Keratinocyte (primary cell): ENCODE measurements at regions not wholly inside any gene's neighbourhood (a gene's known extent, or its start where the extent isn't known, plus 50 kb on each side); places are given as distances from the start of the nearest gene placed in this dataset.

Source experiments
- DNase-seq: peaks from one replicate; pipeline ENCODE4 v3.0.0-alpha.2; 2011; ENCODE audit warnings: low read depth, missing footprints, low spot score
- FAIRE-seq: peaks from 2 replicates; lab custom pipeline; 2011; peaks lifted over from hg19 to GRCh38; lab: Jason Lieb, UNC
- H2AFZ ChIP-seq: 2 replicates; pipeline ENCODE4 v1.6.0; 2012; ENCODE audit warnings: low read length, control low read depth, inconsistent platforms; ENCODE audit not compliant: control insufficient read depth
- H3K27ac ChIP-seq: 2 replicates; pipeline ENCODE4 v1.5.1; 2011; ENCODE audit warnings: low read length; ENCODE audit not compliant: control insufficient read depth, insufficient read depth
- H3K27me3 ChIP-seq: 3 replicates; pipeline ENCODE4 v1.6.0; 2011; ENCODE audit warnings: low read length; ENCODE audit not compliant: control insufficient read depth, insufficient read depth; ENCODE audit errors: extremely low read depth
- H3K36me3 ChIP-seq, 2 experiments: 2 replicates in 1 of 2; 3 replicates in 1 of 2; pipeline ENCODE4 v1.5.1; 2011; ENCODE audit warnings: low read length in 2 of 2, mild to moderate bottlenecking in 1 of 2; ENCODE audit not compliant: control insufficient read depth in 2 of 2, insufficient read depth in 2 of 2; ENCODE audit errors: extremely low read depth in 1 of 2
- H3K4me1 ChIP-seq: 3 replicates; pipeline ENCODE4 v1.5.1; 2011; ENCODE audit warnings: low read length; ENCODE audit not compliant: control insufficient read depth, insufficient read depth; ENCODE audit errors: extremely low read depth
- H3K4me2 ChIP-seq: 3 replicates; pipeline ENCODE4 v1.6.0; 2011; ENCODE audit warnings: low read depth, low read length; ENCODE audit not compliant: control insufficient read depth, insufficient read depth; ENCODE audit errors: extremely low read depth
- H3K4me3 ChIP-seq, 3 experiments: fragments of 200-600 bp in 1 of 3; sonication (generic) in 1 of 3; 2 replicates in 2 of 3; 3 replicates in 1 of 3; pipeline ENCODE4 v1.5.1; 2011 to 2016; ENCODE audit warnings: low read length in 3 of 3, mild to moderate bottlenecking in 3 of 3, control low read depth in 2 of 3, inconsistent platforms in 1 of 3, low read depth in 1 of 3, mixed read lengths in 1 of 3, mixed run types in 1 of 3, moderate library complexity in 1 of 3; ENCODE audit not compliant: control insufficient read depth in 2 of 3, insufficient read depth in 2 of 3; ENCODE audit errors: extremely low read depth in 1 of 3
- H3K79me2 ChIP-seq: 2 replicates; pipeline ENCODE4 v1.6.0; 2012; ENCODE audit warnings: low read length; ENCODE audit not compliant: control insufficient read depth, insufficient read depth
- H3K9ac ChIP-seq: 3 replicates; pipeline ENCODE4 v1.6.0; 2011; ENCODE audit warnings: low read length; ENCODE audit not compliant: control insufficient read depth, insufficient read depth; ENCODE audit errors: extremely low read depth
- H3K9me1 ChIP-seq: 3 replicates; pipeline ENCODE4 v1.6.0; 2011; ENCODE audit warnings: low read length; ENCODE audit not compliant: control insufficient read depth, insufficient read depth; ENCODE audit errors: extremely low read depth
- H3K9me3 ChIP-seq: 2 replicates; pipeline ENCODE4 v1.5.1; 2012; ENCODE audit warnings: low read depth, low read length; ENCODE audit not compliant: control insufficient read depth
- H4K20me1 ChIP-seq: 3 replicates; pipeline ENCODE4 v1.6.0; 2011; ENCODE audit warnings: low read length; ENCODE audit not compliant: control insufficient read depth, insufficient read depth; ENCODE audit errors: extremely low read depth
- EZH2 ChIP-seq: IDR thresholded peaks from one replicate; pipeline ENCODE4 v1.6.1; 2012; ENCODE audit warnings: inconsistent platforms, mild to moderate bottlenecking, low read length, moderate library complexity
- dilution Hi-C: fragments of 300-500 bp; cut with MboI; formaldehyde crosslinking; loops from one replicate; pipeline ENCODE4 v1.7.0; 2020; ENCODE audit warnings: low sequenced_read_pairs; ENCODE audit not compliant: extremely low pct_ligation_motif_present
- TF ChIP-seq, protein P1 (sequence below), 3 experiments: IDR thresholded peaks in 1 of 3; conservative IDR thresholded peaks in 1 of 3; optimal IDR thresholded peaks in 1 of 3; 2 replicates in 2 of 3; 3 replicates in 1 of 3; pipeline versions ENCODE3 to v1.5.1; 2011; ENCODE audit warnings: low read length in 3 of 3, mild to moderate bottlenecking in 3 of 3, moderate library complexity in 2 of 3, control low read depth in 1 of 3, inconsistent platforms in 1 of 3; ENCODE audit not compliant: insufficient read depth in 2 of 3; ENCODE audit errors: extremely low read depth in 1 of 3

DNA sequence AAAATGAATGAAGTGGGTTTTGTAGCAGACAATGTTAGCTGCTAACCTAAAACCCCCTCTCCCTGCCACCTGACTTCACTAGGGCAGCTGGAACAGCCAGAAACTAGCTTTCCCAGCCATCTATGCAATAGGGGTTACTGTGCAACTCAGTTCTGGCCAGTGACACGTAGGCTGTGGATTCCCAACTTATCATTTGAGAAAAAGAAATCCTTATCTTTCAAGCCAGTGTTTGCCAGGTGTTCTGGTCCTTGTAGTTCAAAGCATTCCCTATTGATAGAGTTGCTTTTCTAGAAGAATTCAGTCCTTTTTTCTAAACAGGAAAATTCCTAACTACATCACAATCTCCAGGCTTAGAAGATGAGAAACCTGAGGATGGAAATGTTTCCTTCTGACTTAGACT, 144.5 kb upstream of the ELAC2 start:
- dilution Hi-C loops, result no loop called here
- Histone ChIP-seq H3K9me3 (no peaks in the 10 kb centered on the region), H3K27ac (no peak overlapping the region), H3K9ac (no peak overlapping the region), H3K4me1 (no peaks in the 10 kb centered on the region), H3K27me3 (no peaks in the 10 kb centered on the region), H3K79me2 (no peaks in the 10 kb centered on the region), H3K4me2 (no peak overlapping the region), H2AFZ (no peak overlapping the region), H3K36me3 (no peaks in the 10 kb centered on the region), H3K4me3 (no peak overlapping the region), H4K20me1 (no peaks in the 10 kb centered on the region), H3K9me1 (no peaks in the 10 kb centered on the region)
- TF ChIP-seq, protein P1, sequence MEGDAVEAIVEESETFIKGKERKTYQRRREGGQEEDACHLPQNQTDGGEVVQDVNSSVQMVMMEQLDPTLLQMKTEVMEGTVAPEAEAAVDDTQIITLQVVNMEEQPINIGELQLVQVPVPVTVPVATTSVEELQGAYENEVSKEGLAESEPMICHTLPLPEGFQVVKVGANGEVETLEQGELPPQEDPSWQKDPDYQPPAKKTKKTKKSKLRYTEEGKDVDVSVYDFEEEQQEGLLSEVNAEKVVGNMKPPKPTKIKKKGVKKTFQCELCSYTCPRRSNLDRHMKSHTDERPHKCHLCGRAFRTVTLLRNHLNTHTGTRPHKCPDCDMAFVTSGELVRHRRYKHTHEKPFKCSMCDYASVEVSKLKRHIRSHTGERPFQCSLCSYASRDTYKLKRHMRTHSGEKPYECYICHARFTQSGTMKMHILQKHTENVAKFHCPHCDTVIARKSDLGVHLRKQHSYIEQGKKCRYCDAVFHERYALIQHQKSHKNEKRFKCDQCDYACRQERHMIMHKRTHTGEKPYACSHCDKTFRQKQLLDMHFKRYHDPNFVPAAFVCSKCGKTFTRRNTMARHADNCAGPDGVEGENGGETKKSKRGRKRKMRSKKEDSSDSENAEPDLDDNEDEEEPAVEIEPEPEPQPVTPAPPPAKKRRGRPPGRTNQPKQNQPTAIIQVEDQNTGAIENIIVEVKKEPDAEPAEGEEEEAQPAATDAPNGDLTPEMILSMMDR (optimal IDR thresholded peaks at IDR 0.05 in 1 of 3, IDR thresholded peaks at IDR 0.05 in 1 of 3, conservative IDR thresholded peaks at IDR 0.05 in 1 of 3; ENCODE audit: extremely low read depth in 1 of 3, insufficient read depth in 2 of 3, low read length in 3 of 3), result no peak
- no peak for TF ChIP-seq EZH2
- FAIRE-seq, result no peak
- DNase-seq, result no peak

DNA sequence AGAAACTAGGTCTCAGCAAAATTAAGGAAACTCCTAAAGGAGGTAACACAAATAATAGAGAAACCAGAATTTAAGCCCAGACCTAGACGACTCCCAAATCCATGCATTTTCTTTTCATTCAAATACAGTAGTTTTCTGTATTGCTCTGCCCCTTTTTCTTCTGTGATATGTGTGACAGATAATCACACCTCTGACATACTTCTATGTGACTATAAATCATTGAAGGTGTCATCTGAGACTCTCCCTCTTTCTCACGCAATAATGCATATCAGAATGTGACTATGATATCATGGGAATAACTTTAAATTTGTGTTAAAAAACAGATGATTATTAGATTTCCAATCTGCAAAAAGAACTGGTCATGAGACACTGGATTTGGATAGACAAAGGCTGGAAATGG, 143.0 kb upstream of the ELAC2 start:
- Histone ChIP-seq H3K4me1 (no peaks in the 10 kb centered on the region), H3K9me1 (no peaks in the 10 kb centered on the region), H3K79me2 (no peaks in the 10 kb centered on the region), H3K9me3 (no peaks in the 10 kb centered on the region), H3K9ac (no peak overlapping the region), H3K27ac (no peak overlapping the region), H4K20me1 (no peaks in the 10 kb centered on the region), H3K4me2 (no peak overlapping the region), H2AFZ (no peak overlapping the region), H3K4me3 (no peak overlapping the region), H3K27me3 (no peaks in the 10 kb centered on the region), H3K36me3 (no peaks in the 10 kb centered on the region)
- TF ChIP-seq, protein P1 (optimal IDR thresholded peaks at IDR 0.05 in 1 of 3, IDR thresholded peaks at IDR 0.05 in 1 of 3, conservative IDR thresholded peaks at IDR 0.05 in 1 of 3; ENCODE audit: extremely low read depth in 1 of 3, insufficient read depth in 2 of 3, low read length in 3 of 3), result no peak
- no peak for TF ChIP-seq EZH2
- FAIRE-seq (no peak), DNase-seq (no peak)
- dilution Hi-C loops, result no loop called here
